Fibroblast of mammary gland (primary cell): ENCODE measurements at regions not wholly inside any gene's neighbourhood (a gene's known extent, or its start where the extent isn't known, plus 50 kb on each side); places are given as distances from the start of the nearest gene placed in this dataset.

Experiments
- DNase-seq: peaks from one replicate; pipeline ENCODE4 v3.0.0-alpha.2; 2010; ENCODE audit warnings: low read depth
- H3K4me3 ChIP-seq: 2 replicates; pipeline ENCODE4 v1.5.1; 2011; ENCODE audit warnings: low read depth, mild to moderate bottlenecking, low read length, moderate library complexity; ENCODE audit not compliant: control insufficient read depth
- TF ChIP-seq, protein P1 (sequence below): conservative IDR thresholded peaks from 2 replicates; pipeline ENCODE4 v1.5.1; 2011; ENCODE audit warnings: low read depth, low read length, inconsistent platforms; ENCODE audit not compliant: control insufficient read depth, insufficient read depth

DNA sequence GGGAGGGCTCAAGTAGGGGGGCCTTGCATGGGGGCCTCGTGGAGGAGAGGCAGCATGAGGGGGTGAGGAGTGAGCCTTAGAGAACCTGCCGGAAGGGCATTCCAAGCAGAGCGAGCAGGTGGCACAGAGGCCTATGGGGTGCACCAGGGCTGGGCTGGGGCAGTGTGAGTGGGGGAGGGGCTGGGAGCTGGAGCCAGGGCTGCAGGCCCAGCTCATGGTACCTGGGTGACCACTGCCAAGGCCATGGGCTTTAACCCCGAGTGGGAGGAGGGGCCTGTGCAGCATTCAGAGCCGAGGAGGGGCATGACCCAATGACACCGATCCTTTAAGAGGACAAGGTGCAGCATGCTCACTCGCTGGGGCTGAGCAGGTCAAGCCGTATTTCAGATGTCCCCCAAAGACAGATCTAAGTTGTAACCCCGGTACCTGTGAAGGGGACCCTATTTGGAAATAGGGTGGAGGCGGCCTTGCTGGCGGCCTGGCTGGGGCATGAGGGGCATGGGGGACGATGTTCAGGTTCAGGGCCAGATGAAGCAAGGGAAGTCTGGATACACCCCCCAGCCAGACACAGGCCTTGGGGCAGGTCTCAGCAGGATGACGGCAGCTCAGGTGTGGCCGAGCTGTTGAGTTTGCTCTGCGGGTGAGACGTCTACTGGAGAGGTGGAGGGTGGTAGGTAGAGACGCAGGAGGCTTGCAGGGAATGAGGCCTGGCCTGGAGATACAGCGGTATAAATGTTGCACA, 137.0 kb downstream of the CPZ start:
- no peak for DNase-seq
- no peak overlapping the region for H3K4me3 ChIP-seq
- TF ChIP-seq, protein P1, sequence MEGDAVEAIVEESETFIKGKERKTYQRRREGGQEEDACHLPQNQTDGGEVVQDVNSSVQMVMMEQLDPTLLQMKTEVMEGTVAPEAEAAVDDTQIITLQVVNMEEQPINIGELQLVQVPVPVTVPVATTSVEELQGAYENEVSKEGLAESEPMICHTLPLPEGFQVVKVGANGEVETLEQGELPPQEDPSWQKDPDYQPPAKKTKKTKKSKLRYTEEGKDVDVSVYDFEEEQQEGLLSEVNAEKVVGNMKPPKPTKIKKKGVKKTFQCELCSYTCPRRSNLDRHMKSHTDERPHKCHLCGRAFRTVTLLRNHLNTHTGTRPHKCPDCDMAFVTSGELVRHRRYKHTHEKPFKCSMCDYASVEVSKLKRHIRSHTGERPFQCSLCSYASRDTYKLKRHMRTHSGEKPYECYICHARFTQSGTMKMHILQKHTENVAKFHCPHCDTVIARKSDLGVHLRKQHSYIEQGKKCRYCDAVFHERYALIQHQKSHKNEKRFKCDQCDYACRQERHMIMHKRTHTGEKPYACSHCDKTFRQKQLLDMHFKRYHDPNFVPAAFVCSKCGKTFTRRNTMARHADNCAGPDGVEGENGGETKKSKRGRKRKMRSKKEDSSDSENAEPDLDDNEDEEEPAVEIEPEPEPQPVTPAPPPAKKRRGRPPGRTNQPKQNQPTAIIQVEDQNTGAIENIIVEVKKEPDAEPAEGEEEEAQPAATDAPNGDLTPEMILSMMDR = no peak

DNA sequence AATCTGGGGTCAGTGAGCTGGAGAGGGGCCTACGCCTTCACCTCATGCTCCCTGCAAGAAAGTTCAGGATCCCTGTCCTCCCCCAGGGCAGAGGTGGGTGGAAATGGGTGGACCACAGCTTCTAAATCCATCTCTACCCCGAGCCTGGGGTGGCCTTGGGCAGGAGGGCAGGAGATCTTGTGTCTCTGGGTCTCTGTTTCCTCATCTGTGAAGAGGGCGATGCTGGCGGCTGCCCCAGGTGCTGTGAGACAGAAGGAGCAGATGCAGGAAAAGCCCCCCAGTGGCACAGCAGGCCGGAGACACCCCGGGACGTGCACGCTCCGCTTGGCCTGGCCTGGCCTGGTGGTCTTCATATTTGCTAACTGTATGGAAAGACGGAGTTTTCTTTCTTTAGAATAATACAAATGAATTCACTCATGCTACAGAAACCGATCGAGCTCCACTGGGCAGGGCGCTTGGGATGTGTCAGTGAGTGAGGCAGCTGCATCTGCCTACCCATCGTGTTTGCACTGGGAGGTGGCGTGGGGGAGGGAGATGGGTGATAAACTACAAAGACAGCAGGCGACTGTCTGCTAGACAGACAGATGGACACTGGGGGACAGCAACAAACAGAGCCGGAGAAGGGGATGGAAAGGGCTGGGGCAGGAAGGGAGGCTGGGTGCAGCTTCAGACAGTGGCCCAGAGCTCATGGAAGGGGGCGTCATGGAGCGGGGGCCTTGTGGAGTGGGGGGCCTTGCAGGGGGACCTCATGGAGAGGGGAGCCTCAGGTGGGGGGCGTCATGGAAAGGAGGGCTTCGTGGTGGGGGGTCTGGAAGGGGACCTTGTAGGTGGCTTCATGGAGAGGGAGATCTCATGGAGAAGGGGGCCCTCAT, 136.2 kb downstream of the CPZ start:
- TF ChIP-seq, protein P1 = no peak
- no peak for DNase-seq
- H3K4me3 ChIP-seq = no peak overlapping the region

DNA sequence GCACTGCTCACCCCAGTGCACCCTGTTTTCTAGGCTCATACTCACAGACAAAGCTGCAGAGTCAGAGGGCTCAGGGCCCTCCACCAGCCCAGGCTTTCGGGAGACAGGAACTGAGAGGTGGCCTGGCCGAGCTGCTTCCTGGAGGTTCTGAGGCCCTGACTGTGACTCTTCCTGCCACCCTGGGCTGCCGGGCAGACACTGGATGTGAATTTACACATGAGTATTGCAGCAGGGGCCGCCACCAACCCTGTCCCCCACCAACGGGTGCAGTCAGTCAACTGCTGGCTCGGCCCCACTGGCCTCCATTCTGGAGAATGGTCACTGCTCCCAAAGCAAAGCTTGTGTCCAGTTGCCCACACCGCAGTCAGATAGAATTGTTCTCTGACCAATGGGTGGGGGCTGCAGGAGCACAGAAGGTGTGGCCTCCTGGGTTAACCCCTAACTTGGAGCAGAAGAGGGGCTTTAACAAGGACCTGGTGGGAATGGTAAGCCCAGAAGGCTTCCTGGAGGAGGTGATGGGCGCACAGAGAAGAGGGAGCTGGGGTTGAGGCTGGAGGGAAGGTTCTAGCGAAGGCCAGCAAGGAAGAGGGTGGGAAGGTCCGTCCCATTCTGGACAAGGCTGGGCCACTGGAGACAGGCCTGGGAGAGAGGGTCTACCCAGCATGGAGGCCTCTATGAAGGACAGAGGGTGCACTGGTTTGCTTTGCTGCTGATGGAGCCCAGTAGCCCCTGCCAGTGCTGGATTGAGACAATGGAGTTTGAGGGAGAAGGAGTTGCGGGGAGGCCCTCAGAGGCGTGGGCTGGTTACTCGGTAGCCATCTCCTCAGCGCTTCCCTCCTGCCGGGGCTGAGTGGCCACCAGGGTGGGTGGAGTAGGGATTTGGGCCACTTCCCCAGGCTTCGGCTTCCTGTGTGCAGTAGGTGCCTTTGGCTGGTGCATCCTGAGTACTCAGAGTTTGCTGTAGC, 135.3 kb downstream of the CPZ start:
- TF ChIP-seq, protein P1 = no peak
- DNase-seq = no peak
- no peak overlapping the region for H3K4me3 ChIP-seq

DNA sequence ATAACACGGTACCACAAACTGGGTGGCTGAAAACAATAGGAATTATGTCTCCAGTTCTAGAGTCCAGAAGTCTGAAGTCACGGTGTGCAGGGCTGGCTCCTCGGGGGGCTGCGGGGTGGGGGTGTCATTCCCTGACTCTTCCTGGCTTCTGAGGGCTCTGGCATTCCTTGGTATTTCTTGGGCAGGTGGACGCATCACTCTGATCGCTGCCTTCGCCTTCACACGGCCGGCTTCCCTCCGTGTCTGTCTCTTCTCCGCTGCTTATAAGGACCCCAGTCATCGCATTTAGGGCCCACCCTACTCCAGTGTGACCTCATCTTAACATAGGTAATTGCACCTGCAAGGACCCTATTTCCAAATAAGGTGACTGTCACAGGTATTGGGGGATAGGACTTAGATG, 134.6 kb downstream of the CPZ start:
- no peak overlapping the region for H3K4me3 ChIP-seq
- DNase-seq = no peak
- TF ChIP-seq, protein P1 = no peak

DNA sequence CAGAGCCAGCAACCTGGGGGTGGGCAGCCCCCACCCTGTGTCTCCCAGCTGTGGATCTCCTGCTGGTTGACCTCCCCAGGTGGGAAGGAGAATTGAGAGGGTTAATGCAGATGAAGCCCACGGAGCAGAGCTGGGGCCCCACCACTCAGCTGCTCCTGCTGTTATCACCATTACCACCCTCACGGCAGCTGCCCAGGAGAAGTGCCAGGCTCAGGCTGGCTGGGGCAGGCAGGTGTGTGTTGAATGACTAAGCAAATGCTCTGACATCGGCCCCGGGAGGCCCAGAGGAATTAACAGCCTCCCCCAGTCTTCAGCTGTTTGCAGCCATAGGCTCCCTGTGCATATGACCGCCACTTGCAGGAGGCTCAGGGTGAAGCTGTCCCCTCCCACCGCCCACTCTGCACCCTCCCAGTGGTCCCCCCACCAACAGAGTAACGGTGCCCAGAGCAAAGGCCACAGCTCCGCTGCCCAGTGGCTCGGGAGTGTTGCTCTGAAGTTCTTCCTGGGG, 133.8 kb downstream of the CPZ start:
- TF ChIP-seq, protein P1 = no peak
- no peak overlapping the region for H3K4me3 ChIP-seq
- DNase-seq = no peak

DNA sequence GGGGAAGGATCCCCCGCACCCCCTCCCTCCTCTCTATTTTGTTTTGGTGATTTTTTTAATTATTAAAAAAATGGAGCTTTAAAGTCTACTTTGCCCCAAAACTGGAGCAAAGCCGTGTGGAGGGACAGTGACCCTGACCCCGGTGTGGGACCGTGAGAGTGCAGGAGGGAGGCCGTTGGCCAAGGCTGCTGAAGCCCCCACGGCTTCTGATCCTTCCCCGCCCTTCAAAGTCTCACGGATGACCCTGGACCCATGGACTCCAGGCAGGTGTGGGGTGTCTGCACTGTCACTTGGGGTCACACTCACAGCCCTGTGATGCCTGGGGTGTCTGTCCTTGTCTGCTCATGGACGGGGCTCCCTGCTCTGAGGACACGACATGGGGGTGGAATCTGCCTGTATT, 133.3 kb downstream of the CPZ start:
- no peak for DNase-seq
- TF ChIP-seq, protein P1 = no peak
- no peak overlapping the region for H3K4me3 ChIP-seq
